HG03280 (cell line): ENCODE measurements at regions not wholly inside any gene's neighbourhood (a gene's known extent, or its start where the extent isn't known, plus 50 kb on each side); places are given as distances from the start of the nearest gene placed in this dataset.

ENCODE experiments used
- ATAC-seq: cut with Tn5 transposase; IDR thresholded peaks from one replicate; pipeline ENCODE4 v1.9.1; 2021; ENCODE audit warnings: mild to moderate bottlenecking, moderate library complexity; ENCODE audit not compliant: unreplicated experiment

- ATAC-seq = no peak
Observed at GRCh38 chr2:94939349-94939748, 68.1 kb downstream of the TEKT4 start.

DNA sequence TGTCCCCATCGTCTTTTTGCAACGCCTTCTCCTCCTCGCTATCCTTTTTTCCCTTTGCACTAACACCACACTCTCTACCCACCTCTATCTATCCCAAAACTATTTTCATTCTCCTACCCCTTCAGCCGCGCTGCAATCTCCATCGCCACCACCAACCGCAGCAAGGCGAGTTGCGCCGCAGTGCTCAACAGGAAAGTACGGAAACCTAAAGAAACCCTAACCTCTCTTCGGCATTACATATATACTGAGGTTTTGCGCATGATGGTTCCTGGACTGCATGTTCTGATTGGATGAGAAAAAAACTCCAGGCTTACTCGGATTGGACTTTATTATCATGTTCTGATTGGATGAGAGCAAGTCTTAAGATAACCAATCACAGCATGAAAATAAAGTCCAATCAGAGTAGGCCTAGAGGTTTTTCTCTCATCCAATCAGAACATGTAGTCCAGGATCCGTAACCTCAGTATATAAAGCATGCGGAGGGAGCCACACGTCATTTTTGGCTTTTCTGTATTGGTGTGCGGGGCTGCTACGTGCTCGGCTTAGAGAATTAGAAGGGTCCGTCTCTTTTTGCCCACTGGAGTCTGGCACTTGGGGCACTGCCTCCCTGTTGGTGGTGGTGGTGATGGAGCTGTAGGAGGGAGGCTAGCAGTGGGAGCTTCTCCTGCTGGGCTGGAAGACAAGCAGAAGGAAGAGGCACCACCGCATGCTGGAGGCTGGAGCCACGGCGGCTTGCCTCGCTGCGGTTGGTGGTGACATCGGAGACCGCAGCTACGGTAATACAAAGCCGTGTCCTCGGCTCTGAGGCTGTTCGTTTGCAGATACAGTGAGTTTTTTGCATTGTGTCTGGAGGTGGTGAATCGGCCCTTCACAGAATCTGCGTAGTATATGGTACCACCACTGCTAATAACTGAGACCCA is 76.1 kb downstream of the TEKT4 start:
- no peak for ATAC-seq

DNA sequence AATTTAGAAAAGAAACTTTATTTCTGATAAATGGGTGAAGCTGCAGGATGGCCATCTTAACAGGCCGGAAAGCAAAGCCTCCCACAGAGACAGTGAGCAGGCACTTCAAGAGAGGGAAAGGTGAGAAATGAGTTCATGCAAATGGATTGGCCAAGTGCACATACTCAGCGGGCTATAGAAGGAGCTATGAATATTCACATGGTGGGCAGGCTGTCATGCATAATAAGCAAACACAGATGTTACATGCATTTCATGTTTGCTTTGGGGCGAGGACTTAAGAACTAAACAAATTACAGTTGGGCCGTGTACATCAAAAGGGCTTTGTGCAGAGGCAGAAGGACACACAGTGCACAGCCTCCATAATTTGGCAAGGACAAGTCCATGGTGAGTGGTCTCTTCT is 69.8 kb upstream of the MAL start:
- ATAC-seq = no peak

DNA sequence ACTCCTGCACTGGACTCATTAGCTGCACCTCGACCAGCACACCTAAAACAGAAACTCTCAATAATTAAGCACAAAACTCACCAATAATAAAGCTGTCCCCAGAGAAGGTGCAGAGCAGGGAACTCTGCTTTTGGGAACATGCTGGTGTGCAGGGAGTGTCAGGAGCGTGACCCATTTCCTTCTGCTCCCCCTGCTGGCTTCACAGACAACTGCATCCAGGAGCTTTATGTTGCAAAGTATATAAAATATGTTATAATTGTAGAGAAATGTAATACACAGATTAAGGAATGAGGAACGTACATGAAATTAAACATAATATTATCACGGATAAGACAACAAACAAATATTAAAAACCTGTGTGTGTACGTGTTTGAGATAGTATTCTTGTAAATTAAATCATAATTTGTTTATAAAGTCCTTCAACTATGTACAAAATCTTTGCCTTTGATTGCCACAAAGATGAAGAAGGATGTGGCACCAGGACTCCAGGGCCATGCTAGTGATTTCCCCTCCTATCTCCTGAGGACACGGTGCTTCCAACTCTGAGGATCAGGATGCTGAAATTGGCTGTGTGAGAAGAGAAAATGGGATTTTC is 68.6 kb upstream of the MAL start:
- peak; percentile 66 for ATAC-seq

GRCh38 chr2:94958245-94958644 is 67.3 kb upstream of the MAL start:
- ATAC-seq = no peak

GRCh38 chr2:94960266-94960665 is 65.2 kb upstream of the MAL start:
- no peak for ATAC-seq

DNA sequence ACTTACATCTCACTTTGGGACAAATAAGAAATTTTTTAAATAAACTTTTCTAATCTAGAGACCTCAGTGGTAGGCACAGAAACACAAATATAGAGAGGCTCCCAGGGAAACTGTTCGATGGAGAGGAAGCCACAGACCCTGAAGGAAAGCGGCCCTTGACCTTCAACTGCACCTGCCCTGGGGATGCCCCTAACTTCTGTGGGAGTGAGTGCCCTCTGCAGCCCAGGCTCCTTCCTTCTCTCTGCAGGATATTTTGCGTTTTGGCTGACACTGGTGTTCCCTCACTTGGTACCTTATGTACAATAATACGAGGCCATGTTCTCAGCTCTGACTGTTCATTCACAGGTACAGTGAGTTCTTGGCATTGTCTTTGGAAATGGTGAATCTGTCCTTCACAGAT is 64.8 kb upstream of the MAL start:
- no peak for ATAC-seq

DNA sequence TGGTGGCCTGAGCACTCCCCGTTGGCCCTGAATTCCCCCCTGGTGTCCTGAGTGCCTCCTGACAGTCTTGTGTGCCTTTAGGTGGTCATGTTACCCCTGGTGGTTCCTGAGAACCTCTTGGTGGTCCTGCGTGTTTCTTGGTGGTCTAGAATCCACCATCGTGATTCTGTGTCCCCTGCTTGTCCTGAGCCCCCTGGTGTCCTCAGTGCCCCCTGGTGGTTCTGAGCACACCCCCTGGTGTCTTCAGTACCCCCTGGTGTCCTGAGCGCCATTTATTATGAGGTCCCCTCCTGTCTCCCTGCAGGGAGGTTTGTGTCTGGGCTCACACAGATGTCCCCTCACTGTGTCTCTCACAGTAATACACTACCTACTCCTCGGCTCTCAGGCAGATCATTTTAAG is 61.3 kb upstream of the MAL start:
- no peak for ATAC-seq

- no peak for ATAC-seq
Observed at GRCh38 chr2:94966689-94967088, 58.8 kb upstream of the MAL start.

DNA sequence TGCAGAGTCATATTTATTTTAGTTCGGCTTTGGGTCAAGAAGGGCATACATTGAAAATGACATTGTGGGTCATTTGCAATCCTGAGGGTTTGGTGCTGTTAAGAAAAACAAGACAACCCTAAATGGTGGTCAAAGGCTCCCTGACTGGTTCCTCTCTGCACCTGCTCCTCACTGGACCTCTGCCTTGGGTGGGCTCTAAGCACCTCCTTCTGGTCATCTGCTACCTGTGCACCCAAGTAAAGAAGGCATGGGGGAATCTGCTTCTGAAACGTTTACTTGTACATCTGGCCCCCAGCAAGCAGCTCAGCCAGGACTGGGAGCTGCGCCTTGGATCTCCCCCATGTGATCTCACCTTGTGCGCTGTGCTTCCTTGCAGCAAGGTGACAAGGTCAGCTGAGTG is 55.2 kb upstream of the MAL start:
- ATAC-seq = no peak
